NCI-H1417 (cell line): ENCODE measurements at regions not wholly inside any gene's neighbourhood (a gene's known extent, or its start where the extent isn't known, plus 50 kb on each side); places are given as distances from the start of the nearest gene placed in this dataset.
"Not testable (repeated sequence)": the region's sequence is repeated elsewhere in the genome, so short reads cannot be mapped to it uniquely, and the experiment has no call there.

Source experiments
- DNase-seq, 3 experiments: peaks; one replicate each; lab custom pipeline; 2025; lab: John Stamatoyannopoulos, UW

DNA sequence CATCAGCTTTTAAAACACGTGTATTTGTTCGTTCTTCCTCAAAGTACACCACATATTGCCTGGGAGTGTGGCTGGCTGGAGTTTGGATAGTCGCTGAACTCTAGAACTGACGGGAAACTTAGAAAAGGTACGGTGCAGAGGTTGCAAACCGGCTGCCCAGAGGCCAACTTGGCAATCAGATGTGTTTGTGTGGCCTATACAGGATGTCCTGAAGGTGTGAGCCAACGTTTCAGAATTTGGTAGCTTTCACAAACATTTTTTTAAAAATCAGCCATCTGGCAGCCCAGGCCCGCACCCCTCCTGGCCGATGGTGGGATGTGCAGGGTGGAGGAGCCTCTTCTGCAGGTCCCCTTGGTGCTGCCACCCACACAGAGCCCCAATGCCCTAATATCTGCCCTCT lies 73.6 kb upstream of the SLC25A33 start:
- no peak for DNase-seq

DNA sequence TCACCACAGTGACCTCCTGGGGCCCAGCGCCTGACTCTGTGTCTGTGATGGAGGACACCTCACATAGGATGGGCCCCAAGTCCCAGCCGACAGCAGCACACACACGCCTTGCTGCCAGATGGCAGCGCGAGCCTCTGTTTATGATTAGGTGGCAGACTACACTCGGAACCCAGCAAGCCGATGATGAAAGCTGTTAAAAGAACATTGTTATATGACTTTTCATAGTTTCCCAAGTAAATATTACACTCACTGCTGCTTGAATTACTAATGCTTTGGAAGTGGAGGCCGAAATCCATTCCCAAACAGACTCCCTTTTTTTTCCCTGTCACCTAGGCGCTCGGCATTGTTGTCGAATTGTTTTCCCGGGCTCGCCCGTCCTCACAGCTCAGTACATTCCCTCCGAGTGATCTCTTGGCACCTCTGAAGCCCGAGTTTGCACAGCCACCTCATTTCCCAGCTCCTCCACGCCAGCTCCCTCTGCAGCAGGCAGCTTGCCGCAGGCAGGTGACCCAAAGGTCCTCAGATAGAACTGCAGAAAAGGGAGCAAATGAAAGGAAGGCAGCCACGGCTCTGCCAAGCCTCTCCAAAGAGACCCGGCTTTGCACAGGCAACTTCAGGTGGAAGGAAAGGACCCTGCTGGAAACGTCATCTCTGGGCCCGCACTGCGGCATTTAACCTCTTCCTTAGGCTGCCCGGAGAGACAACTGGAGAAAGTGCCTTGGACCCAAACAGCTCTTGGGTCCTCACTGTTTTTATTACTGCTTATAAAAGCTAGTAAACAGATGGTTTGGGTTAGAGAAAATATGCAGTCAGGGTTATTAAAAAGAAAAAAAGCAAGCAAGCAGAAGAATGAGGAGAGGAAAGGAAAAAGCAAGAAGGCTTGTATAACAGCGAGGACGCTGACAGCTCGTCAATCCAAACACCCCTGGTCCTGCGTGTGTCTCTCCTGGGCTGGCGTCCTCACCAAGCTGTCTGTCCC lies 72.2 kb upstream of the SLC25A33 start:
- DNase-seq: no peak

GRCh38 chr1:9469882-9470281 lies 69.4 kb upstream of the SLC25A33 start:
- not testable (repeated sequence) for DNase-seq

GRCh38 chr1:9471679-9472078 lies 67.6 kb upstream of the SLC25A33 start:
- no peak for DNase-seq

GRCh38 chr1:9472386-9473031 lies 66.8 kb upstream of the SLC25A33 start:
- no peak for DNase-seq

GRCh38 chr1:9473032-9473807 lies 66.0 kb upstream of the SLC25A33 start:
- DNase-seq: peak; percentile 73 to 92 (median 74)

DNA sequence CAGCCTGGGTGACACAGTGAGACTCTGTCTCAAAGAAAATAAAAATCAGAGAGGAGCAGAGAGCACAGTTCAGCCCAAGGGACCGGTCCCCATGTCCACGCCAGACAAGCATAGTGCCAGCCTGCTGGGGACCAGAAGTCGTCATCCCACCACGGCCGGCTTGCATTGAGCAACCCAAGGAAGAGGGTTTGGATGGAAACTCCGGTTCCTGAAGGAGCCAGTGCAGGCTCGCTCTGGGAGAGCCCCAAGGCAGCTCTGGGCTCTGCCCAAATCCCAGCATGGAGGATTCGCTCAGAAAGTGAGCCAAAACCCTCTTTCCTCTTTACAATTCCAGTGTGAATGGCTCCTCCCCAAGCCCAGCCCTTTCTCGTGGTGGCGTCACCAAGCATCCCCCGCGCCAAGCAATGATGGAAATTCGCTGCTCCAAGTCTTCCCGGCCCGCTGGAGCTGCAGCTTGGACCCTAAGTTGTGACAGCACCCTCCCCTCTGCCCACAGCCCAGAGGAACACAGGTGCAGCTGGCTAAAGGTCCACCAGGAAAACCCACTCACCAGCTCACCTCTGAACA lies 64.1 kb upstream of the SLC25A33 start:
- DNase-seq: no peak

GRCh38 chr1:9476790-9477463 lies 62.3 kb upstream of the SLC25A33 start:
- DNase-seq: peak in 1 of 3 experiments; percentile 5

GRCh38 chr1:9477535-9477934 lies 61.7 kb upstream of the SLC25A33 start:
- no peak for DNase-seq

GRCh38 chr1:9478021-9478420 lies 61.2 kb upstream of the SLC25A33 start:
- no peak for DNase-seq

GRCh38 chr1:9481048-9481447 lies 58.2 kb upstream of the SLC25A33 start:
- DNase-seq: peak; percentile 10 to 53 (median 21)

- no peak for DNase-seq
Observed at GRCh38 chr1:9482403-9482802, 56.9 kb upstream of the SLC25A33 start.

DNA sequence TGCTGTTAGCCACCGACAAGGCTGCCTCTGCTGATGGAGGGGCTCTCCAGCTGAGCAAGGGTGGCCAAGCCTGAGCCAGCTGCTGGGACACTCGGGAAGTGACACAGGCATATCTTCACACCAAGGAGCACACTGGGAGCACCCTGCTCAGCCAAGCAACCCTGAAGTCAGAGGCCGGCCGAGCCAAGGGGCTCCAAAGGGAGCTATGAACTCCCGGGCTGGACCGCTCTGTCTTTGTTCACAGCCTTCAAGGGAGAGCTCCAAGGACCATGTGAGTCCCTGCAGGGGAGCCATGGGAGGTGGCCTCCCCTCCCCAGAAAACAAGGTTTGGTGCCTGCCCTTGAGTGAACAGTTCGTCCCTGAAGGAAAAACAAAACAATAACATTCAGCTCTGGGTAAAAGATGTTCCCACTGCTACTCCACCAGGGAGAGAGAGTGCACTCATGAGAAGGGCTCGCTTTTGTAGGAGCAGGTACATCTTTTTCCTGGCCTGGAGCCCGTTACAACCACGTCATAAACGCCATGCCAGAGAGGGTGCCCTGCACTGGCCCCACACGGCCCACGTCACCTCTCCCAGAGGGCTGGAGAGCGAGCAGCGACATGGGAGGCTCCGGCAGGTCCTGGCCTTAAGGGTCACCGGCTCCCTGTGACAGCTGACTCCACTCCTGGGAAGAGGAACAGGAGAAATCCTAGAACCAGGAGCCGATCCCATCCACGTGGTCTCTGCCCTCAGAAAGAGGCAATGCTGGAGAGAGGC lies 56.3 kb upstream of the SLC25A33 start:
- DNase-seq: no peak

DNA sequence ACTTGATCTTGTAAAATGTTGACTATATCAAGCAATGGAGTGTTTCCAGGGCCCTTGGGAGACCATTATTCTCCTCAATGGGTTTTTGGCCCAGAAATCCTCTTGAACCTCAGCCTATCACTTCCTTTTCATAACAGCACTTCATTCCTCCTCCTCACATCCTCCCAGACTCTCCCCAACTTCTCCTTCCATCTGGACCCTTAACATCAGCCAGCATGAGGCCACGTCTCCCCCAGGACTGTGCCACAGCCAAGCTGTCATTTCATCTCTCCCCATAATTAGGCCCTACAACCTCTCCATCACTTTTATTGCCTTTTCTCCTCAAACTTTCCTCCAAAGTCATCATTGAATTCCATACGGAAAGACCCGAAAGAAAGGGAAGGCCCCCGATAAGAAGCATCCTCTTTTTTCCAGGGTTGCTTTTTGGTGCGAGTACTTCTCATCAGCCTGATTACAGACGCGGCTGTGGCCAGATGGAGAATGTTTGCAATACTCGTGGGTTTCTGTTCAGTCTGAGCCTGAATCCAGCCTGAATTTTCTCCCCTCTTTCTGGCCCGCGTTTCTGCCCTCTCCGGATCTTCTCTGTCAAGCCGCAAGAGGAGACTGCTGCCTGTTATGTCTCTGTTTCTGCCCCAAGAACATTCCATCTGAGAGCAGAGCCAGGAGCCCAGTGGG lies 52.7 kb upstream of the SLC25A33 start:
- no peak for DNase-seq
